Natural killer cell (primary cell): ENCODE measurements at regions not wholly inside any gene's neighbourhood (a gene's known extent, or its start where the extent isn't known, plus 50 kb on each side); places are given as distances from the start of the nearest gene placed in this dataset.

Source experiments
- ATAC-seq, 3 donors: fragments of 150-1000 bp in 2 of 3; fragments of 200-7000 bp in 1 of 3; cut with Tn5 transposase; 1 replicate in 1 of 3; 2 replicates in 2 of 3; pipeline ENCODE4 v1.10.0; 2021; ENCODE audit warnings: mild to moderate bottlenecking in 2 of 3, moderate library complexity in 2 of 3
- DNase-seq, 2 donors: peaks; one replicate each; pipeline versions ENCODE4 v3.0.0 to v3.0.0-alpha.2; 2013 to 2021; ENCODE audit warnings: mixed read lengths in 1 of 2
- H3K27ac ChIP-seq: one replicate; pipeline ENCODE4 v1.5.1; 2013; ENCODE audit warnings: mild to moderate bottlenecking, low read length
- H3K27me3 ChIP-seq: one replicate; pipeline ENCODE4 v1.6.1; 2013; ENCODE audit warnings: low read length; ENCODE audit not compliant: control insufficient read depth, insufficient read depth
- H3K36me3 ChIP-seq: one replicate; pipeline ENCODE4 v1.6.1; 2013; ENCODE audit warnings: low read length; ENCODE audit not compliant: control insufficient read depth, insufficient read depth
- H3K4me1 ChIP-seq: one replicate; pipeline ENCODE4 v1.6.1; 2013; ENCODE audit warnings: low read length; ENCODE audit not compliant: control insufficient read depth, insufficient read depth
- H3K4me3 ChIP-seq: one replicate; pipeline ENCODE4 v1.5.1; 2013; ENCODE audit warnings: low read length
- H3K9me3 ChIP-seq: one replicate; pipeline ENCODE4 v1.6.1; 2013; ENCODE audit warnings: low read length; ENCODE audit not compliant: control insufficient read depth, insufficient read depth
- H3K27ac Mint-ChIP-seq, 2 donors: one replicate each; pipeline ENCODE4 v1.8.0; 2022; ENCODE audit warnings: mild to moderate bottlenecking in 2 of 2, mixed read lengths in 2 of 2, moderate library complexity in 1 of 2
- H3K27me3 Mint-ChIP-seq, 2 donors: one replicate each; pipeline ENCODE4 v1.8.0; 2022; ENCODE audit warnings: low read depth in 2 of 2, mixed read lengths in 2 of 2
- H3K36me3 Mint-ChIP-seq: one replicate; pipeline ENCODE4 v1.8.0; 2022; ENCODE audit warnings: mixed read lengths
- H3K4me1 Mint-ChIP-seq, 2 donors: one replicate each; pipeline ENCODE4 v1.8.0; 2022; ENCODE audit warnings: mixed read lengths in 2 of 2
- H3K4me3 Mint-ChIP-seq: one replicate; pipeline ENCODE4 v1.8.0; 2022; ENCODE audit warnings: mild to moderate bottlenecking, moderate library complexity, mixed read lengths
- H3K9me3 Mint-ChIP-seq, 2 donors: one replicate each; pipeline ENCODE4 v1.8.0; 2022; ENCODE audit warnings: mixed read lengths in 2 of 2
- WGBS: methylation state at CpG from one replicate; pipeline ENCODE4 v1.1.7; 2013; ENCODE audit warnings: missing lambda C conversion rate; ENCODE audit not compliant: insufficient coverage; 5-methylcytosine and 5-hydroxymethylcytosine counted together
- intact Hi-C: fragments of 100-400 bp; cut with micrococcal nuclease; formaldehyde crosslinking; loops from one replicate; pipeline ENCODE4 v1.14.2; 2022
- TF ChIP-seq, protein P1 (sequence below): fragments of 200-600 bp; IDR thresholded peaks from one replicate; pipeline ENCODE4 v1.8.0; 2022; ENCODE audit warnings: antibody characterized with exemption

DNA sequence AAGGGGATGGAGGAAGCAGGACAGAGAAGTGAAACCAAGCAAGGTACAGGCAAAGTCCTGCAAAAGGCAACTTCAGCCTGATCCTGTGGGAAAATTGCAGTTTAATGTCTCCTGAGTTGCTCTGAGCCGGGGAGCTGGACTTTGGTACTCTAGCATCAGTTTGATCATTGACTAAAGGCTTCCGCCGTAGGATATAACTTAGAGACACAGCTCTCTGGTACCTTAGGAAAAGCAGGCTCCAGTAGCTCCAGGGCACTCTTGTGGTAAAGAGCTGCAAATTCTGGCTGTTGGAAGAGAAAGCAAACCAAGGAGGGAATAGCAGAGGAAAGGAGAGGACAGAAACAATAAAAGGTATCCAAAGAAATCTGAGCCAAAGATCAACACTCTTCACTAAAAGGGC lies 521.1 kb downstream of the PLOD2 start:
- Histone ChIP-seq H3K27me3 (no peaks in the 10 kb centered on the region), H3K27ac (no peak overlapping the region), H3K36me3 (no peaks in the 10 kb centered on the region), H3K4me1 (no peaks in the 10 kb centered on the region), H3K4me3 (no peak overlapping the region), H3K9me3 (no peaks in the 10 kb centered on the region)
- Mint-ChIP-seq H3K36me3 (no peaks in the 10 kb centered on the region), H3K27me3 (no peaks in the 10 kb centered on the region), H3K9me3 (peaks cover 10 to 27% of the 10 kb centered on the region in 2 donors), H3K27ac (no peak overlapping the region), H3K4me1 (no peaks in the 10 kb centered on the region), H3K4me3 (no peak overlapping the region)
- intact Hi-C loops: no loop called here
- 82% methylated on average over 3 of the region's 3 CpGs for WGBS
- DNase-seq (no peak), ATAC-seq (no peak)
- TF ChIP-seq, protein P1, sequence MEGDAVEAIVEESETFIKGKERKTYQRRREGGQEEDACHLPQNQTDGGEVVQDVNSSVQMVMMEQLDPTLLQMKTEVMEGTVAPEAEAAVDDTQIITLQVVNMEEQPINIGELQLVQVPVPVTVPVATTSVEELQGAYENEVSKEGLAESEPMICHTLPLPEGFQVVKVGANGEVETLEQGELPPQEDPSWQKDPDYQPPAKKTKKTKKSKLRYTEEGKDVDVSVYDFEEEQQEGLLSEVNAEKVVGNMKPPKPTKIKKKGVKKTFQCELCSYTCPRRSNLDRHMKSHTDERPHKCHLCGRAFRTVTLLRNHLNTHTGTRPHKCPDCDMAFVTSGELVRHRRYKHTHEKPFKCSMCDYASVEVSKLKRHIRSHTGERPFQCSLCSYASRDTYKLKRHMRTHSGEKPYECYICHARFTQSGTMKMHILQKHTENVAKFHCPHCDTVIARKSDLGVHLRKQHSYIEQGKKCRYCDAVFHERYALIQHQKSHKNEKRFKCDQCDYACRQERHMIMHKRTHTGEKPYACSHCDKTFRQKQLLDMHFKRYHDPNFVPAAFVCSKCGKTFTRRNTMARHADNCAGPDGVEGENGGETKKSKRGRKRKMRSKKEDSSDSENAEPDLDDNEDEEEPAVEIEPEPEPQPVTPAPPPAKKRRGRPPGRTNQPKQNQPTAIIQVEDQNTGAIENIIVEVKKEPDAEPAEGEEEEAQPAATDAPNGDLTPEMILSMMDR: no peak

DNA sequence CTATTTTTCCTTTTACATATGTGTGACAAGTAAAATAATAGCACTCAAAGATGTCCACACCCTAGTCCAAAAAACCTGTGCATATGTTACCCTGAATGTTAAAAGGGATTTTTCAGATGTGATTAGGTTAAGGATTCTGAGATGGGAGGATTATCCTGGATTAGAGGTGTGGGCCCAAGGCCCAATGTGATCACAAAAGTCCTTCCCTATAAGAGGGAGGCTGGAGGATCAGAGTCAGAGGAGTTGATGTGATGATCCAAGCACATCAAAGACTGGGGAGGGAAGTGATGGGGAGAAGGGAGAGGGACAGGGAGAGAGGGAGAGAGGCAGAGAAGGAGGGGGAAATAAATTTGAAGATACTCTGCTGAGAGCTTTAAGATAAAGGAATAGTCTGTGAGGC lies 512.6 kb downstream of the PLOD2 start:
- intact Hi-C loops: no loop called here
- Mint-ChIP-seq H3K4me3 (no peak overlapping the region), H3K36me3 (no peaks in the 10 kb centered on the region), H3K9me3 (peaks cover 5 to 12% of the 10 kb centered on the region in 2 donors), H3K27me3 (no peaks in the 10 kb centered on the region), H3K27ac (no peak overlapping the region), H3K4me1 (no peaks in the 10 kb centered on the region)
- Histone ChIP-seq H3K9me3 (no peaks in the 10 kb centered on the region), H3K4me1 (no peaks in the 10 kb centered on the region), H3K27ac (no peak overlapping the region), H3K27me3 (no peaks in the 10 kb centered on the region), H3K4me3 (no peak overlapping the region), H3K36me3 (no peaks in the 10 kb centered on the region)
- DNase-seq (no peak), ATAC-seq (no peak)
- TF ChIP-seq, protein P1: no peak

DNA sequence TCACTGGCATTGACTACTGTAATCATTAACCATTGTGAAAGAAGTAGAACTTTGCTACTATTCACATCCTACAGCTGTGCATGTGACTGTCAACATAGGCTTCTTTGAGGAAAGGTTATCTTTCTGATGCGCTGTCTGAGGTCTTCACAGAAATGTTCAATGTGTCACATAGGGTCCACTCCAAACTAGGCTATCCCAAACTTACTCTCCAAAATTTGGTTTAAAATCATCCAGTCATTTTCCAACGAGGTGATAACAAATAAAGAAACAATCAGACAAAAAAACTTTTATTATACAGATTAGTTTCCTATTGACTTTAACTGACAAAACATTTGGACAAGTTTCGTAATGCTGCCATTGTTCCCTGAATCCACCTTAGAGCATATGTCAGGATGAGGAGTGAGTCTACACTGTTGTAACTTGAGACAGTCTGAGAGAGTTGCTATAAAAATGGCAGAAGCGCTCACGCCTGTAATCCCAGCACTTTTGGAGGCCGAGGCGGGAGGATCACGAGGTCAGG lies 511.6 kb downstream of the PLOD2 start:
- WGBS: 92% methylated on average over 8 of the region's 8 CpGs
- no peak overlapping the region for H3K27ac ChIP-seq
- intact Hi-C loops: no loop called here

DNA sequence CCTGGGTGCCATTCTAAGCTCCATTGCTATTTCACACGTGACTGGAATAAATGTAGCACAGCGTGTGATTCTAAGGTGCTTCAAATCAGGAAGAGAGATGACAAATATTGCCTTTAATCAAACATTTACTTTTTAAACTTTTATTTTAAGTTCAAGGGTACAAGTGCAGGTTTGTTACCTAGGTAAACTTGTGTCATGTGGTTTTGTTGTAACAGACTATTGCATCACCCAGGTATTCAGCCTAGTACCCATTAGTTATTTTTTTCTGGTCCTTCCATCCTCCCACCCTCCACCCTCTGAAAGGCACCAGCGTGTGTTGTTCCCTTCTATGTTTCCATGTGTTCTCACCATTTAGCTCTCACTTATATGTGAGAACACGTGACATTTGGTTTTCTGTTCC lies 510.8 kb downstream of the PLOD2 start:
- no peaks in the 10 kb centered on the region for H3K27me3 Mint-ChIP-seq
- ATAC-seq (no peak), DNase-seq (no peak)
- no peak overlapping the region for H3K27ac Mint-ChIP-seq
- no peaks in the 10 kb centered on the region for H3K36me3 ChIP-seq
- TF ChIP-seq, protein P1: no peak
- intact Hi-C loops: no loop called here
- H3K4me3 ChIP-seq: no peak overlapping the region
- no peak overlapping the region for H3K27ac ChIP-seq
- 93% methylated on average over 2 of the region's 4 CpGs for WGBS
- no peaks in the 10 kb centered on the region for H3K4me1 ChIP-seq
- H3K4me3 Mint-ChIP-seq: no peak overlapping the region
- H3K9me3 Mint-ChIP-seq: peaks cover 3 to 10% of the 10 kb centered on the region in 2 donors
- H3K27me3 ChIP-seq: no peaks in the 10 kb centered on the region
- H3K36me3 Mint-ChIP-seq: no peaks in the 10 kb centered on the region
- H3K4me1 Mint-ChIP-seq: no peaks in the 10 kb centered on the region
- H3K9me3 ChIP-seq: no peaks in the 10 kb centered on the region

More for the DNA sequence above, 511.6 kb downstream of the PLOD2 start:
- no peaks in the 10 kb centered on the region for H3K36me3 Mint-ChIP-seq
- Histone ChIP-seq H3K36me3 (no peaks in the 10 kb centered on the region), H3K27me3 (no peaks in the 10 kb centered on the region), H3K9me3 (no peaks in the 10 kb centered on the region), H3K4me3 (no peak overlapping the region), H3K4me1 (no peaks in the 10 kb centered on the region)
- DNase-seq: no peak
- H3K4me1 Mint-ChIP-seq: no peaks in the 10 kb centered on the region
- ATAC-seq: no peak
- peaks cover 2 to 8% of the 10 kb centered on the region in 2 donors for H3K9me3 Mint-ChIP-seq
- no peaks in the 10 kb centered on the region for H3K27me3 Mint-ChIP-seq
- no peak overlapping the region for H3K27ac Mint-ChIP-seq
- H3K4me3 Mint-ChIP-seq: no peak overlapping the region
- TF ChIP-seq, protein P1: no peak
